OCI-LY3 (cell line): ENCODE measurements at regions not wholly inside any gene's neighbourhood (a gene's known extent, or its start where the extent isn't known, plus 50 kb on each side); places are given as distances from the start of the nearest gene placed in this dataset.

Experiments
- EZH2phosphoT487 ChIP-seq: fragments of 200-600 bp; shearing (Covaris generic); IDR thresholded peaks from 2 replicates; pipeline ENCODE4 v1.6.1; 2018; ENCODE audit warnings: antibody characterized with exemption, mixed run types, low read depth
- TF ChIP-seq, protein P1 (sequence below): fragments of 200-600, 300-600 bp; sonication (generic); IDR thresholded peaks from 2 replicates; pipeline ENCODE4 v1.5.1; 2014; ENCODE audit warnings: antibody characterized with exemption, low read length, low read depth

DNA sequence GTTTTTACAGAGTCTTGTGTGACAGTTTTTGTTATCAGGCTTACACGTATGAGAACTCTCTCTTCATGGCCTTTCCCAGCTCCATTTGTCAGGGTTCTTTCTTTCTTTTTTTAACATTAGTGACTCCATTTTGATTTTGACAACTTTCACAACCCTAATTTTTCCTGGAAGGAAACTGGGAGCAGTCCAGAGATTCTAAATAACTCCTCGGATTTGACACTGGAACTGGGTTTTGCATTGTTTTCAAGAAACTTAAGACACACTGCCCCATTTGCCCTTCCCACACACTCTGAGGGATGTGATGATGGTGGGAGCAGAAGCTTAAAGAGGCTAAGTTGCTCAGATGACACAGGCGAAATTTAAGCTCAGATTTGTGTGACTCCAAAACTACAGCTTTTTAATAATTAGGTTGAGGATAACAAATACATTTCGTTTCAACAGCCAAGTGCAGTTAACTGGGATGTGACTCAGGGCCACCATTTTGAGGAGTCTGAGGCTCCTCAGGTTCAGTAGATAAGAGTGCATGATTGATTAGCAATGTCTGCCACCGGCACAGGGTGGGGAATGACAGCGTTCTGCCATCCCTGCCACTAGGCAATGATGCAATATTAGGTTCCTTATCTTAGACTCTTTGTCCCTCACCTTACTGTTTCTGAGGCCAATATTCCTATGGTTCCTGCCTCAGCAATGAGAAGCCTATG is 95.1 kb upstream of the ATP1A1 start:
- TF ChIP-seq, protein P1, sequence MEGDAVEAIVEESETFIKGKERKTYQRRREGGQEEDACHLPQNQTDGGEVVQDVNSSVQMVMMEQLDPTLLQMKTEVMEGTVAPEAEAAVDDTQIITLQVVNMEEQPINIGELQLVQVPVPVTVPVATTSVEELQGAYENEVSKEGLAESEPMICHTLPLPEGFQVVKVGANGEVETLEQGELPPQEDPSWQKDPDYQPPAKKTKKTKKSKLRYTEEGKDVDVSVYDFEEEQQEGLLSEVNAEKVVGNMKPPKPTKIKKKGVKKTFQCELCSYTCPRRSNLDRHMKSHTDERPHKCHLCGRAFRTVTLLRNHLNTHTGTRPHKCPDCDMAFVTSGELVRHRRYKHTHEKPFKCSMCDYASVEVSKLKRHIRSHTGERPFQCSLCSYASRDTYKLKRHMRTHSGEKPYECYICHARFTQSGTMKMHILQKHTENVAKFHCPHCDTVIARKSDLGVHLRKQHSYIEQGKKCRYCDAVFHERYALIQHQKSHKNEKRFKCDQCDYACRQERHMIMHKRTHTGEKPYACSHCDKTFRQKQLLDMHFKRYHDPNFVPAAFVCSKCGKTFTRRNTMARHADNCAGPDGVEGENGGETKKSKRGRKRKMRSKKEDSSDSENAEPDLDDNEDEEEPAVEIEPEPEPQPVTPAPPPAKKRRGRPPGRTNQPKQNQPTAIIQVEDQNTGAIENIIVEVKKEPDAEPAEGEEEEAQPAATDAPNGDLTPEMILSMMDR, result no peak
- no peak for TF ChIP-seq EZH2phosphoT487
